Activated T-cell treated with anti-CD3 and anti-CD28 coated beads, Interleukin-2, amount 50 U/mL, for 48 hours (primary cell): ENCODE measurements at regions not wholly inside any gene's neighbourhood (a gene's known extent, or its start where the extent isn't known, plus 50 kb on each side); places are given as distances from the start of the nearest gene placed in this dataset.
A peak's percentile ranks its signal among the peaks of the same experiment; 100 is the strongest.
"Not testable (repeated sequence)": the region's sequence is repeated elsewhere in the genome, so short reads cannot be mapped to it uniquely, and the experiment has no call there.

ENCODE experiments used
- DNase-seq, 2 experiments: peaks; one replicate each; pipeline ENCODE4 v3.0.0-alpha.2; 2020

- DNase-seq = no peak
Measured at GRCh38 chrX:53883196-53883595, 161.1 kb downstream of the PHF8 start.

- no peak for DNase-seq
Measured at GRCh38 chrX:53882331-53882730, 161.9 kb downstream of the PHF8 start.

- not testable (repeated sequence) for DNase-seq
Measured at GRCh38 chrX:53880786-53881185, 163.5 kb downstream of the PHF8 start.

- DNase-seq = no peak
Measured at GRCh38 chrX:53859890-53860289, 173.4 kb upstream of the HUWE1 start.

GRCh38 chrX:53831662-53832635, 145.4 kb upstream of the HUWE1 start:
- DNase-seq = peak; percentile 62 to 68

- DNase-seq = no peak
Measured at GRCh38 chrX:53824686-53825085, 138.2 kb upstream of the HUWE1 start.

- DNase-seq = not testable (repeated sequence)
Measured at GRCh38 chrX:53818115-53818514, 131.6 kb upstream of the HUWE1 start.

GRCh38 chrX:53817548-53817947, 131.0 kb upstream of the HUWE1 start:
- DNase-seq = no peak

GRCh38 chrX:53813670-53814440, 127.3 kb upstream of the HUWE1 start:
- no peak for DNase-seq

- DNase-seq = no peak
Measured at GRCh38 chrX:53798281-53798680, 111.8 kb upstream of the HUWE1 start.

- DNase-seq = no peak
Measured at GRCh38 chrX:53795576-53795975, 109.1 kb upstream of the HUWE1 start.

GRCh38 chrX:53794181-53794580, 107.7 kb upstream of the HUWE1 start:
- no peak for DNase-seq

- DNase-seq = no peak
Measured at GRCh38 chrX:53768865-53769264, 82.3 kb upstream of the HUWE1 start.

- DNase-seq = no peak
Measured at GRCh38 chrX:53768451-53768850, 81.9 kb upstream of the HUWE1 start.

GRCh38 chrX:53767544-53767943, 81.0 kb upstream of the HUWE1 start:
- no peak for DNase-seq

GRCh38 chrX:53757181-53757580, 70.7 kb upstream of the HUWE1 start:
- DNase-seq = not testable (repeated sequence)

- DNase-seq = no peak
Measured at GRCh38 chrX:53746718-53747117, 60.2 kb upstream of the HUWE1 start.

GRCh38 chrX:53743244-53743643, 56.7 kb upstream of the HUWE1 start:
- DNase-seq = no peak

GRCh38 chrX:53738370-53738906, 51.9 kb upstream of the HUWE1 start:
- DNase-seq = no peak
